Uterus (tissue), 3 donors: ENCODE measurements at regions not wholly inside any gene's neighbourhood (a gene's known extent, or its start where the extent isn't known, plus 50 kb on each side); places are given as distances from the start of the nearest gene placed in this dataset.
A peak's percentile ranks its signal among the peaks of the same experiment; 100 is the strongest.

Source experiments
- DNase-seq, 2 donors: peaks; one replicate each; pipeline ENCODE4 v3.0.0-alpha.2; 2019 to 2020
- H3K27ac ChIP-seq, 2 donors: fragments of 200-600 bp; sonication (generic); 1 replicate in 1 of 2; 2 replicates in 1 of 2; pipeline ENCODE4 v1.5.1; 2016 to 2018
- H3K27me3 ChIP-seq, 2 donors: fragments of 200-600 bp; sonication (generic); one replicate each; pipeline ENCODE4 v1.5.1; 2018 to 2019; ENCODE audit warnings: control low read depth in 1 of 2
- H3K36me3 ChIP-seq, 2 donors: fragments of 200-600 bp; sonication (generic); one replicate each; pipeline ENCODE4 v1.5.1; 2019; ENCODE audit warnings: control low read depth in 1 of 2
- H3K4me1 ChIP-seq, 2 donors: fragments of 200-600 bp; sonication (generic); one replicate each; pipeline ENCODE4 v1.5.1; 2018 to 2019; ENCODE audit warnings: control low read depth in 1 of 2
- H3K4me3 ChIP-seq, 2 donors: fragments of 200-600 bp; sonication (generic); 1 replicate in 1 of 2; 2 replicates in 1 of 2; pipeline ENCODE4 v1.5.1; 2018 to 2019; ENCODE audit warnings: mild to moderate bottlenecking in 1 of 2
- H3K9me3 ChIP-seq, 2 donors: fragments of 200-600 bp; sonication (generic); one replicate each; pipeline ENCODE4 v1.5.1; 2019; ENCODE audit warnings: control low read depth in 1 of 2
- POLR2A ChIP-seq, 2 donors: fragments of 450-650 bp; IDR thresholded peaks; one replicate each; pipeline ENCODE4 v1.6.1; 2016; ENCODE audit warnings: antibody characterized with exemption in 2 of 2, mild to moderate bottlenecking in 1 of 2, moderate library complexity in 1 of 2
- intact Hi-C: fragments of 100-400 bp; cut with DNase I; formaldehyde crosslinking; loops from one replicate; pipeline ENCODE4 v1.15.1; 2023; ENCODE audit warnings: low total_unique reads
- TF ChIP-seq, protein P1 (sequence below), 4 experiments: fragments of 200-600 bp in 2 of 4; fragments of 450-650 bp in 2 of 4; sonication (generic) in 2 of 4; IDR thresholded peaks; one replicate each; pipeline ENCODE4 v1.5.1; 2016 to 2019; ENCODE audit warnings: antibody characterized with exemption in 4 of 4, mild to moderate bottlenecking in 2 of 4, moderate library complexity in 1 of 4
- donor health status: DM: yes; HTN: yes; CAD: no.

GRCh38 chr20:19000078-19000477 is 186.5 kb downstream of the SCP2D1 start:
- no peak overlapping the region for H3K27ac ChIP-seq
- H3K27me3 ChIP-seq: no peaks in the 10 kb centered on the region
- H3K4me1 ChIP-seq: no peaks in the 10 kb centered on the region
- no peaks in the 10 kb centered on the region for H3K9me3 ChIP-seq
- TF ChIP-seq POLR2A (IDR thresholded peaks at IDR 0.05): no peak
- TF ChIP-seq, protein P1, sequence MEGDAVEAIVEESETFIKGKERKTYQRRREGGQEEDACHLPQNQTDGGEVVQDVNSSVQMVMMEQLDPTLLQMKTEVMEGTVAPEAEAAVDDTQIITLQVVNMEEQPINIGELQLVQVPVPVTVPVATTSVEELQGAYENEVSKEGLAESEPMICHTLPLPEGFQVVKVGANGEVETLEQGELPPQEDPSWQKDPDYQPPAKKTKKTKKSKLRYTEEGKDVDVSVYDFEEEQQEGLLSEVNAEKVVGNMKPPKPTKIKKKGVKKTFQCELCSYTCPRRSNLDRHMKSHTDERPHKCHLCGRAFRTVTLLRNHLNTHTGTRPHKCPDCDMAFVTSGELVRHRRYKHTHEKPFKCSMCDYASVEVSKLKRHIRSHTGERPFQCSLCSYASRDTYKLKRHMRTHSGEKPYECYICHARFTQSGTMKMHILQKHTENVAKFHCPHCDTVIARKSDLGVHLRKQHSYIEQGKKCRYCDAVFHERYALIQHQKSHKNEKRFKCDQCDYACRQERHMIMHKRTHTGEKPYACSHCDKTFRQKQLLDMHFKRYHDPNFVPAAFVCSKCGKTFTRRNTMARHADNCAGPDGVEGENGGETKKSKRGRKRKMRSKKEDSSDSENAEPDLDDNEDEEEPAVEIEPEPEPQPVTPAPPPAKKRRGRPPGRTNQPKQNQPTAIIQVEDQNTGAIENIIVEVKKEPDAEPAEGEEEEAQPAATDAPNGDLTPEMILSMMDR (IDR thresholded peaks at IDR 0.05): no peak
- no peak overlapping the region for H3K4me3 ChIP-seq
- no peaks in the 10 kb centered on the region for H3K36me3 ChIP-seq
- intact Hi-C loops: no loop called here
- DNase-seq: peak in 1 of 2 donors; percentile 7

DNA sequence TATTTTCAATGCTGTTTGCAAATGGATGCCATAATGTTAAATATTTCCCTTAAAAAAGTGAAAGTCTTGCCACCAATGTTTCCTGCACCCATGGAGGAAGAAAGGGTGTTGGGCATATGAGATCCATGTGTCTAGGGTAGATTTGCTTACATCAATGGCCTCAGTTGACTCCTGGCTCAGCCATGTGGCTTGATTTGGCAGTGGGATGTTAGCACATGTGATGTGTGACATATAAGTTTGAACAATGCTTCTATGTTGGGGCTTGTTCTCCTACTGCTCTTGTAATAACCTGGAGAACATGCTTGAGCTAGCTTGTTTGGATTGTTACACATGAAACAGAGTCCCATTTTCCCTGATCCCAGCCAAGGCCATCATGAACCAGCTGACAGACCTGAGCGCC is 187.6 kb downstream of the SCP2D1 start:
- Histone ChIP-seq H3K4me3 (no peak overlapping the region), H3K36me3 (no peaks in the 10 kb centered on the region), H3K27ac (no peak overlapping the region), H3K27me3 (no peaks in the 10 kb centered on the region), H3K9me3 (no peaks in the 10 kb centered on the region), H3K4me1 (no peaks in the 10 kb centered on the region)
- peak in 1 of 2 donors; percentile 1 for DNase-seq
- TF ChIP-seq, protein P1 (IDR thresholded peaks at IDR 0.05): no peak
- no peak for TF ChIP-seq POLR2A (IDR thresholded peaks at IDR 0.05)
- intact Hi-C loops: no loop called here

DNA sequence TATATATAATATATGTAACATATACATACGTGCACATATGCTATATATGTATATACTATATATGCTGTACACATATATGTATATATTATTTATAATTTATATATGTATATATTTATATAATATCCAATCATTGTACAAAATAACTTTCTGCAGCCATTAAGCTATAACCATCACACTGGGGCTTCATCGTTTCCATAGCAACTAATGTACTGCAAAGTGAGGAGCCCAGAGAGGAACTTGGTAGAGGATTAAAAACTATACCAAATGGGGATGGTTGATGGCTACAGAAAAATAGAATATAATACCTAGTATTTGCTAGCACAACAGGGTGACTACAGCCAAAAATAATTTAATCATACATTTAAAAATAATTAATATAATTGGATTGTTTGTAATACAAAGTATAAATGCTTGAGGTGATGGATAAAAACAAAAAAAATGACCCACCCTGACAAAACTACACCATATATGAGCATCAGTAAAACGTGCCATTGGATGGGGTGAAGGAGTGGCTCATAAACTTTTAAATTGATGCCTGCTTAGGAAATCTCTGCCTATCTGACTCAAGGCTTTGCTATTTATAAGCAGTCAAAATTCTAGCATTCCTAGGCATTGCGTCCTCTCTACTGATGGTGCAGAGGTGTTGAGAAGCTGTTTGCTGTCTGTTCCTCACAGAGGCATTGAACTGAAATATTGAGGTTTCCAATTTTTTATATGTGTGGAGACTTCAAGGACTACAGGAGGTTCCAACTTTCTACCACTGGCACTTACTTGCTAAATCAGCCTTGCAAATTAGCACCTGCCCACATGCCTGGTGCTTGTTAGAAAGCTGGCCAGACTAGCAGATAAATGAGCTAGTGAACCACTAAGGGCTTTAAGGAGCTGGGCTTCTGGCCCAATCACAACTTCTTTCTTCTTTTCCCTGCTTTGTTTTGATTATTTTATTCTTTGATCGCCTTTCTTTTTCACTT is 190.1 kb downstream of the SCP2D1 start:
- no peak overlapping the region for H3K27ac ChIP-seq
- no peak overlapping the region for H3K4me3 ChIP-seq
- no peaks in the 10 kb centered on the region for H3K4me1 ChIP-seq
- H3K9me3 ChIP-seq: no peaks in the 10 kb centered on the region
- TF ChIP-seq POLR2A (IDR thresholded peaks at IDR 0.05): no peak
- TF ChIP-seq, protein P1 (IDR thresholded peaks at IDR 0.05): no peak
- intact Hi-C loops: no loop called here
- no peaks in the 10 kb centered on the region for H3K36me3 ChIP-seq
- H3K27me3 ChIP-seq: no peaks in the 10 kb centered on the region
- DNase-seq: no peak

GRCh38 chr20:19004975-19005374 is 191.4 kb downstream of the SCP2D1 start:
- DNase-seq: no peak
- intact Hi-C loops: no loop called here
- no peak for TF ChIP-seq POLR2A (IDR thresholded peaks at IDR 0.05)
- TF ChIP-seq, protein P1 (IDR thresholded peaks at IDR 0.05): no peak
- no peaks in the 10 kb centered on the region for H3K27me3 ChIP-seq
- no peaks in the 10 kb centered on the region for H3K4me1 ChIP-seq
- H3K9me3 ChIP-seq: no peaks in the 10 kb centered on the region
- H3K27ac ChIP-seq: no peak overlapping the region
- H3K4me3 ChIP-seq: no peak overlapping the region
- no peaks in the 10 kb centered on the region for H3K36me3 ChIP-seq

- no peaks in the 10 kb centered on the region for H3K27me3 ChIP-seq
- DNase-seq: no peak
- no peak overlapping the region for H3K4me3 ChIP-seq
- H3K27ac ChIP-seq: no peak overlapping the region
- no peak for TF ChIP-seq POLR2A (IDR thresholded peaks at IDR 0.05)
- TF ChIP-seq, protein P1 (IDR thresholded peaks at IDR 0.05): no peak
- H3K4me1 ChIP-seq: no peaks in the 10 kb centered on the region
- intact Hi-C loops: no loop called here
- H3K36me3 ChIP-seq: no peaks in the 10 kb centered on the region
- no peaks in the 10 kb centered on the region for H3K9me3 ChIP-seq
Measured at GRCh38 chr20:19008497-19008896, 194.9 kb downstream of the SCP2D1 start.
